Endodermal cell (in vitro differentiated cells): ENCODE measurements at regions not wholly inside any gene's neighbourhood (a gene's known extent, or its start where the extent isn't known, plus 50 kb on each side); places are given as distances from the start of the nearest gene placed in this dataset.

ENCODE experiments used
- DNase-seq: peaks from one replicate; pipeline ENCODE4 v3.0.0-alpha.2; 2017
- H3K27ac ChIP-seq: 2 replicates; pipeline ENCODE4 v1.5.1; 2013; ENCODE audit warnings: mild to moderate bottlenecking, low read depth, low read length, moderate library complexity
- H3K27me3 ChIP-seq: 2 replicates; pipeline ENCODE4 v1.6.1; 2013; ENCODE audit warnings: mild to moderate bottlenecking, low read length, moderate library complexity; ENCODE audit not compliant: insufficient read depth, control insufficient read depth, poor library complexity, severe bottlenecking
- H3K36me3 ChIP-seq: 2 replicates; pipeline ENCODE4 v1.7.0; 2013; ENCODE audit warnings: mild to moderate bottlenecking, low read length, moderate library complexity; ENCODE audit not compliant: control insufficient read depth, insufficient read depth
- H3K4me1 ChIP-seq: one replicate; pipeline ENCODE4 v1.7.0; 2013; ENCODE audit warnings: low read length; ENCODE audit not compliant: control insufficient read depth, insufficient read depth
- H3K4me3 ChIP-seq: 2 replicates; pipeline ENCODE4 v1.5.1; 2013; ENCODE audit warnings: mild to moderate bottlenecking, low read length, moderate library complexity
- H3K9ac ChIP-seq: 2 replicates; pipeline ENCODE4 v1.6.1; 2013; ENCODE audit warnings: mild to moderate bottlenecking, low read length, moderate library complexity; ENCODE audit not compliant: poor library complexity, severe bottlenecking; ENCODE audit errors: extremely low read depth
- H3K9me3 ChIP-seq: 2 replicates; pipeline ENCODE4 v1.6.1; 2013; ENCODE audit warnings: mild to moderate bottlenecking, low read length, moderate library complexity; ENCODE audit not compliant: control insufficient read depth
- H3K27ac Mint-ChIP-seq: 2 replicates; pipeline ENCODE4 v1.8.0; 2020; ENCODE audit warnings: mixed read lengths
- H3K27me3 Mint-ChIP-seq: 2 replicates; pipeline ENCODE4 v1.8.0; 2021; ENCODE audit warnings: mild to moderate bottlenecking, mixed read lengths; ENCODE audit not compliant: insufficient read depth
- H3K36me3 Mint-ChIP-seq: 2 replicates; pipeline ENCODE4 v1.8.0; 2020; ENCODE audit warnings: low read depth, mixed read lengths
- H3K4me1 Mint-ChIP-seq: 2 replicates; pipeline ENCODE4 v1.8.0; 2020; ENCODE audit warnings: mixed read lengths
- H3K4me3 Mint-ChIP-seq: 2 replicates; pipeline ENCODE4 v1.8.0; 2020; ENCODE audit warnings: mild to moderate bottlenecking, moderate library complexity, mixed read lengths
- H3K9me3 Mint-ChIP-seq: 2 replicates; pipeline ENCODE4 v1.8.0; 2020; ENCODE audit warnings: mild to moderate bottlenecking, mixed read lengths
- WGBS, 2 experiments: methylation state at CpG; one replicate each; pipeline versions ENCODE4 v1.1.5 to v1.1.7; 2013; ENCODE audit warnings: missing lambda C conversion rate in 2 of 2, mixed read lengths in 1 of 2; ENCODE audit not compliant: insufficient coverage in 1 of 2, insufficient read length in 1 of 2; 5-methylcytosine and 5-hydroxymethylcytosine counted together
- TF ChIP-seq, protein P1 (sequence below): fragments of 200-600 bp; sonication (generic); conservative IDR thresholded peaks from 2 replicates; pipeline ENCODE4 v1.5.0; 2021; ENCODE audit warnings: antibody characterized with exemption, mild to moderate bottlenecking

- H3K27ac ChIP-seq: no peak overlapping the region
- H3K36me3 ChIP-seq: no peaks in the 10 kb centered on the region
- peaks cover under 1% of the 10 kb centered on the region for H3K4me1 ChIP-seq
- no peak for DNase-seq
- H3K27ac Mint-ChIP-seq: no peak overlapping the region
- H3K27me3 Mint-ChIP-seq: peaks cover 36% of the 10 kb centered on the region
- H3K9me3 ChIP-seq: no peaks in the 10 kb centered on the region
- 74 to 80% methylated on average over 1 of the region's 1 CpG for WGBS, 2 experiments
- H3K4me1 Mint-ChIP-seq: peaks cover 16% of the 10 kb centered on the region
- H3K9me3 Mint-ChIP-seq: no peaks in the 10 kb centered on the region
- H3K27me3 ChIP-seq: peaks cover 34% of the 10 kb centered on the region
- H3K36me3 Mint-ChIP-seq: no peaks in the 10 kb centered on the region
- H3K9ac ChIP-seq: no peak overlapping the region
- H3K4me3 Mint-ChIP-seq: no peak overlapping the region
- H3K4me3 ChIP-seq: no peak overlapping the region
- TF ChIP-seq, protein P1, sequence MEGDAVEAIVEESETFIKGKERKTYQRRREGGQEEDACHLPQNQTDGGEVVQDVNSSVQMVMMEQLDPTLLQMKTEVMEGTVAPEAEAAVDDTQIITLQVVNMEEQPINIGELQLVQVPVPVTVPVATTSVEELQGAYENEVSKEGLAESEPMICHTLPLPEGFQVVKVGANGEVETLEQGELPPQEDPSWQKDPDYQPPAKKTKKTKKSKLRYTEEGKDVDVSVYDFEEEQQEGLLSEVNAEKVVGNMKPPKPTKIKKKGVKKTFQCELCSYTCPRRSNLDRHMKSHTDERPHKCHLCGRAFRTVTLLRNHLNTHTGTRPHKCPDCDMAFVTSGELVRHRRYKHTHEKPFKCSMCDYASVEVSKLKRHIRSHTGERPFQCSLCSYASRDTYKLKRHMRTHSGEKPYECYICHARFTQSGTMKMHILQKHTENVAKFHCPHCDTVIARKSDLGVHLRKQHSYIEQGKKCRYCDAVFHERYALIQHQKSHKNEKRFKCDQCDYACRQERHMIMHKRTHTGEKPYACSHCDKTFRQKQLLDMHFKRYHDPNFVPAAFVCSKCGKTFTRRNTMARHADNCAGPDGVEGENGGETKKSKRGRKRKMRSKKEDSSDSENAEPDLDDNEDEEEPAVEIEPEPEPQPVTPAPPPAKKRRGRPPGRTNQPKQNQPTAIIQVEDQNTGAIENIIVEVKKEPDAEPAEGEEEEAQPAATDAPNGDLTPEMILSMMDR: no peak
These were observed 131.0 kb upstream of the OSMR start for GRCh38 chr5:38714703-38715355.

DNA sequence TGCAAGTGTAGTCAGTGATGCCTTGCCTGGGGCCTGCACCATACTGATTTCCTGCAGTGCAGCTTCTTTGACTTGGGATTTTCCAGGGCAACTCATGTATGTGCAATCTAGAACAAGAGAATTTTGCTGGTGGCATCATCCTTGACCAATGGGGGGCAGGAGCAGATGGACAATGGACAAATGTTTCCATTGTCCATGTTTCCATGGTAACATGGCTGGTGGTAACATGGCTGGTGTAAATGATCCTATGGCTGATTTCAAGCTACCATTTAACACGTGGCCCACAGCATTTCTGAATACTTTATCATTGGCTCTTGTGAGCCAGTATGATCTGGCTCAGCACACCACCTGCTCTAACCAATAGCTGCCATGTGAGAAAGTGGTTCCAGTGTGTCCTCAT is 130.1 kb upstream of the OSMR start:
- Histone ChIP-seq H3K36me3 (no peaks in the 10 kb centered on the region), H3K4me1 (peaks cover 4% of the 10 kb centered on the region), H3K27me3 (peaks cover 25% of the 10 kb centered on the region), H3K27ac (peak overlapping the region; percentile 81), H3K4me3 (no peak overlapping the region), H3K9me3 (no peaks in the 10 kb centered on the region), H3K9ac (no peak overlapping the region)
- TF ChIP-seq, protein P1: no peak
- H3K9me3 Mint-ChIP-seq: no peaks in the 10 kb centered on the region
- WGBS, 2 experiments: 89 to 100% methylated on average over 1 of the region's 1 CpG
- peaks cover 27% of the 10 kb centered on the region for H3K27me3 Mint-ChIP-seq
- DNase-seq: no peak
- no peak overlapping the region for H3K27ac Mint-ChIP-seq
- H3K4me3 Mint-ChIP-seq: no peak overlapping the region
- H3K4me1 Mint-ChIP-seq: peaks cover 20% of the 10 kb centered on the region
- H3K36me3 Mint-ChIP-seq: no peaks in the 10 kb centered on the region

DNA sequence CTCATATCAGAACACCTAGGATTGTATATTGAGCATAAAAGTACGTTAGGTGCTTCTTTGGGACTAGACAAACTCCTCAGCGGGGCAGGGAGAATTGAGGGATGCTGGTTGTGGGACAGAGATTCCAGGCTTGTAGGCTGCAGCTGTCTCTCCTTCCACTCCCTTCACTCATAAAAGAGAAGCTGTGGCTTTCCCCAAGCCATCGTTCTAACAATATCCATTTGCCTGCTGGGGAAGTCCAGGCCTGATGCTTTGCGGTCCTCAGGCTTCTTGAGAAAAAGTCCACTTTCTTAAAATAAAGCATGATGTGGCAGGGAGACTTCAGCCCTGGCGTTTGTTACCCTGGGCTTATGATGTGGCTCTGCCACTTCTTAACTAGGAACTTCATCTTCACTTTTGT is 129.3 kb upstream of the OSMR start:
- peaks cover 4% of the 10 kb centered on the region for H3K4me1 ChIP-seq
- H3K36me3 ChIP-seq: no peaks in the 10 kb centered on the region
- no peak overlapping the region for H3K9ac ChIP-seq
- no peaks in the 10 kb centered on the region for H3K9me3 Mint-ChIP-seq
- 67 to 78% methylated on average over 3 to 5 of the region's 5 CpGs for WGBS, 2 experiments
- peaks cover 22% of the 10 kb centered on the region for H3K4me1 Mint-ChIP-seq
- peaks cover 23% of the 10 kb centered on the region for H3K27me3 Mint-ChIP-seq
- no peak overlapping the region for H3K27ac Mint-ChIP-seq
- TF ChIP-seq, protein P1: no peak
- no peak overlapping the region for H3K4me3 ChIP-seq
- no peaks in the 10 kb centered on the region for H3K9me3 ChIP-seq
- no peak for DNase-seq
- no peak overlapping the region for H3K27ac ChIP-seq
- H3K27me3 ChIP-seq: peaks cover 17% of the 10 kb centered on the region
- H3K4me3 Mint-ChIP-seq: no peak overlapping the region
- H3K36me3 Mint-ChIP-seq: no peaks in the 10 kb centered on the region
